Calu3 (cell line): ENCODE measurements at regions not wholly inside any gene's neighbourhood (a gene's known extent, or its start where the extent isn't known, plus 50 kb on each side); places are given as distances from the start of the nearest gene placed in this dataset.
"Not testable (repeated sequence)": the region's sequence is repeated elsewhere in the genome, so short reads cannot be mapped to it uniquely, and the experiment has no call there.

Source experiments
- BruUV-seq: library from RNA; stranded (reverse); fragments of 400-500 nt; replicated peaks from 2 replicates; lab custom pipeline; 2021; lab: Mats Ljungman, UMichigan
- CTCF ChIA-PET: fragments of 300-600 bp; sonication (Branson Sonifier 250); formaldehyde crosslinking; loops from one replicate; lab custom pipeline; 2022; ENCODE audit warnings: antibody characterized with exemption; lab: Charles Lee
- DNase-seq: peaks from one replicate; pipeline ENCODE4 v3.0.0; 2022
- H3K27ac Mint-ChIP-seq: one replicate; pipeline ENCODE4 v1.8.0; 2022; ENCODE audit warnings: mixed read lengths; ENCODE audit not compliant: unreplicated experiment
- H3K27me3 Mint-ChIP-seq: one replicate; pipeline ENCODE4 v1.8.0; 2022; ENCODE audit warnings: mixed read lengths; ENCODE audit not compliant: unreplicated experiment
- H3K36me3 Mint-ChIP-seq: one replicate; pipeline ENCODE4 v1.8.0; 2022; ENCODE audit warnings: mild to moderate bottlenecking, moderate library complexity, mixed read lengths; ENCODE audit not compliant: insufficient read depth, unreplicated experiment
- H3K4me1 Mint-ChIP-seq: one replicate; pipeline ENCODE4 v1.8.0; 2022; ENCODE audit warnings: mild to moderate bottlenecking, low read depth, mixed read lengths; ENCODE audit not compliant: unreplicated experiment
- H3K4me3 Mint-ChIP-seq: one replicate; pipeline ENCODE4 v1.8.0; 2022; ENCODE audit warnings: mild to moderate bottlenecking, low read depth, moderate library complexity, mixed read lengths; ENCODE audit not compliant: unreplicated experiment
- H3K9me3 Mint-ChIP-seq: one replicate; pipeline ENCODE4 v1.8.0; 2022; ENCODE audit warnings: low read depth, mixed read lengths; ENCODE audit not compliant: unreplicated experiment
- CTCF ChIP-seq: fragments of 200-600 bp; IDR thresholded peaks from one replicate; pipeline ENCODE4 v1.8.0; 2022; ENCODE audit warnings: antibody characterized with exemption; ENCODE audit not compliant: unreplicated experiment
- intact Hi-C: fragments of 100-400 bp; cut with micrococcal nuclease; formaldehyde crosslinking; loops from one replicate; pipeline ENCODE4 v1.10.0; 2022; ENCODE audit not compliant: unreplicated experiment

- Mint-ChIP-seq H3K36me3 (no peaks in the 10 kb centered on the region), H3K9me3 (no peaks in the 10 kb centered on the region), H3K4me1 (no peaks in the 10 kb centered on the region), H3K4me3 (no peak overlapping the region), H3K27ac (no peak overlapping the region), H3K27me3 (no peaks in the 10 kb centered on the region)
- no TSS peak for BruUV-seq
- TF ChIP-seq CTCF: no peak
- no peak for DNase-seq
- CTCF ChIA-PET: no interaction called here
- intact Hi-C loops: no loop called here
Measured at GRCh38 chr9:96149533-96150280, 152.3 kb downstream of the HSD17B3 start.

- no peak for DNase-seq
- H3K27ac Mint-ChIP-seq: no peak overlapping the region
- no peak overlapping the region for H3K4me3 Mint-ChIP-seq
- no peaks in the 10 kb centered on the region for H3K27me3 Mint-ChIP-seq
- no peak for TF ChIP-seq CTCF
- H3K9me3 Mint-ChIP-seq: no peaks in the 10 kb centered on the region
- BruUV-seq: no TSS peak
- H3K4me1 Mint-ChIP-seq: no peaks in the 10 kb centered on the region
- no peaks in the 10 kb centered on the region for H3K36me3 Mint-ChIP-seq
- intact Hi-C loops: no loop called here
- CTCF ChIA-PET: no interaction called here
Measured at GRCh38 chr9:96148634-96149532, 153.1 kb downstream of the HSD17B3 start.

- BruUV-seq, CTCF ChIA-PET, DNase-seq, H3K4me3 Mint-ChIP-seq, H3K27me3 Mint-ChIP-seq, H3K36me3 Mint-ChIP-seq, intact Hi-C loops, H3K27ac Mint-ChIP-seq, H3K9me3 Mint-ChIP-seq, H3K4me1 Mint-ChIP-seq: not testable (repeated sequence)
Measured at GRCh38 chr9:96147029-96147428, 154.9 kb downstream of the HSD17B3 start.

GRCh38 chr9:96141666-96142065 is 160.3 kb downstream of the HSD17B3 start:
- intact Hi-C loops: no loop called here
- TF ChIP-seq CTCF: no peak
- no peak overlapping the region for H3K27ac Mint-ChIP-seq
- no TSS peak for BruUV-seq
- no peaks in the 10 kb centered on the region for H3K9me3 Mint-ChIP-seq
- CTCF ChIA-PET: no interaction called here
- H3K36me3 Mint-ChIP-seq: no peaks in the 10 kb centered on the region
- no peaks in the 10 kb centered on the region for H3K27me3 Mint-ChIP-seq
- no peak overlapping the region for H3K4me3 Mint-ChIP-seq
- DNase-seq: no peak
- no peaks in the 10 kb centered on the region for H3K4me1 Mint-ChIP-seq

DNA sequence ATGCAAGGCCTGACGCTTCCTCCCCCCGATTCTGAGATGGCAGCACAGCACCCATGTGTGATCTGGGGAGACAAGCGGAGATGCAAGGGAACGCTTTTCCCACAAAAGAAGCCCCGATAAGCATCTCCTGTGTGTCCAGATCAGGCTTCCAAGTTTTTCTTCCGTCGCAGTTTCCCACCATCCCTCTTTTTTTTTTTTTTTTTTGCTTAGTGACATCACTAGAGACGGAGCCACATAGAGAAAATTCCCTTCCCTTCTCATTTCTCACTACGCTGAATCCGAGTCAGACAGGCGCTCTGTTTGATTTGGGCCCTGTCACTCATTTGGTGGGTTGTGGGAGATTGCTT is 160.9 kb downstream of the HSD17B3 start:
- DNase-seq: no peak
- no peaks in the 10 kb centered on the region for H3K36me3 Mint-ChIP-seq
- H3K9me3 Mint-ChIP-seq: no peaks in the 10 kb centered on the region
- intact Hi-C loops: no loop called here
- TF ChIP-seq CTCF: no peak
- no peak overlapping the region for H3K4me3 Mint-ChIP-seq
- CTCF ChIA-PET: no interaction called here
- no peaks in the 10 kb centered on the region for H3K27me3 Mint-ChIP-seq
- BruUV-seq: no TSS peak
- no peaks in the 10 kb centered on the region for H3K4me1 Mint-ChIP-seq
- no peak overlapping the region for H3K27ac Mint-ChIP-seq
